DOHH2 (cell line): ENCODE measurements at regions not wholly inside any gene's neighbourhood (a gene's known extent, or its start where the extent isn't known, plus 50 kb on each side); places are given as distances from the start of the nearest gene placed in this dataset.

Experiments used
- H3F3A ChIP-seq: fragments of 200-600 bp; sonication (generic), shearing (Covaris generic); 2 replicates; pipeline ENCODE4 v1.6.0; 2016; ENCODE audit warnings: antibody characterized with exemption, mild to moderate bottlenecking; ENCODE audit not compliant: control insufficient read depth, insufficient read depth
- H3K27ac ChIP-seq: fragments of 200-600 bp; sonication (generic); 2 replicates; pipeline ENCODE4 v1.5.1; 2014; ENCODE audit warnings: low read depth, mild to moderate bottlenecking, low read length, moderate library complexity
- H3K27me3 ChIP-seq: fragments of 200-600 bp; sonication (generic); 2 replicates; pipeline ENCODE4 v1.6.1; 2014; ENCODE audit warnings: mild to moderate bottlenecking, low read length, mixed read lengths; ENCODE audit not compliant: control insufficient read depth
- H3K36me3 ChIP-seq: fragments of 200-600 bp; sonication (generic); 2 replicates; pipeline ENCODE4 v1.6.1; 2014; ENCODE audit warnings: mild to moderate bottlenecking, low read length, moderate library complexity, mixed read lengths; ENCODE audit not compliant: control insufficient read depth
- H3K4me1 ChIP-seq: fragments of 200-600 bp; sonication (generic); 2 replicates; pipeline ENCODE4 v1.6.1; 2014; ENCODE audit warnings: mild to moderate bottlenecking, low read length, mixed read lengths; ENCODE audit not compliant: control insufficient read depth
- H3K4me2 ChIP-seq: fragments of 200-600 bp; sonication (generic); 2 replicates; pipeline ENCODE4 v1.6.0; 2014; ENCODE audit warnings: mild to moderate bottlenecking, low read length, moderate library complexity
- H3K4me3 ChIP-seq: fragments of 200-600 bp; sonication (generic); 2 replicates; pipeline ENCODE4 v1.5.1; 2014; ENCODE audit warnings: mild to moderate bottlenecking, low read length, mixed read lengths
- H3K79me2 ChIP-seq: fragments of 200-600 bp; sonication (generic); 2 replicates; pipeline ENCODE4 v1.6.1; 2014; ENCODE audit warnings: mild to moderate bottlenecking, low read length, mixed read lengths; ENCODE audit not compliant: control insufficient read depth
- H3K9me2 ChIP-seq: fragments of 200-600 bp; sonication (generic); replicated peaks from 2 replicates; pipeline ENCODE4 v1.6.1; 2014; ENCODE audit warnings: mild to moderate bottlenecking, low read length, mixed read lengths; ENCODE audit not compliant: control insufficient read depth
- H3K9me3 ChIP-seq: fragments of 200-600 bp; sonication (generic); 2 replicates; pipeline ENCODE4 v1.6.1; 2014; ENCODE audit warnings: antibody characterized with exemption, low read length, mixed read lengths; ENCODE audit not compliant: control insufficient read depth, insufficient read depth
- H4K20me1 ChIP-seq: fragments of 200-600 bp; sonication (generic); 2 replicates; pipeline ENCODE4 v1.6.0; 2014; ENCODE audit warnings: low read depth, mild to moderate bottlenecking, antibody characterized with exemption, low read length, moderate library complexity; ENCODE audit not compliant: control insufficient read depth, insufficient read depth
- CTCF ChIP-seq: fragments of 200-600 bp; sonication (generic); IDR thresholded peaks from one replicate; pipeline ENCODE4 v1.5.1; 2014; ENCODE audit warnings: antibody characterized with exemption, mild to moderate bottlenecking, low read depth, low read length; ENCODE audit not compliant: poor library complexity, severe bottlenecking
- EZH2phosphoT487 ChIP-seq: fragments of 200-600 bp; sonication (generic); IDR thresholded peaks from 2 replicates; pipeline ENCODE4 v1.6.1; 2017; ENCODE audit warnings: borderline replicate concordance, mild to moderate bottlenecking, antibody characterized with exemption, low read length, moderate library complexity, mixed read lengths

DNA sequence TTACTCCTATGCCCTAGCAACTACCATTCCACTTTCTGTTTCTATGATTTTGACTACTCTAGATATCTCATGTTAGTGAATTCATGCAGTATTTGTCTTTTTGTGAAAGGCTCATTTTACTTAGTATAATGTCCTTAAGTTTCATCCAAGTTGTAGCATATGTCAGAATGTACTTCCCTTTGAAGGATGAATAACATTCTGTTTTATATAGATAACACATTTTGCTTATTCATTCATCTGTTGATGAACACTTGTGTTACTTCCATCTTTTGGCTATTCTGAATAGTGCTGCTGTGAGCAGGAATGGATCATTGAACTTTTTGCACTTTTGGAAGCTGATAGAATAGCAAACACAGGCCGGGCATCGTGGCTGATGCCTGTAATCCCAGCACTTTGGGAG is 140.2 kb upstream of the MYO10 start:
- no peak for TF ChIP-seq CTCF
- no peak for TF ChIP-seq EZH2phosphoT487
- no peak overlapping the region for H3K27ac ChIP-seq

DNA sequence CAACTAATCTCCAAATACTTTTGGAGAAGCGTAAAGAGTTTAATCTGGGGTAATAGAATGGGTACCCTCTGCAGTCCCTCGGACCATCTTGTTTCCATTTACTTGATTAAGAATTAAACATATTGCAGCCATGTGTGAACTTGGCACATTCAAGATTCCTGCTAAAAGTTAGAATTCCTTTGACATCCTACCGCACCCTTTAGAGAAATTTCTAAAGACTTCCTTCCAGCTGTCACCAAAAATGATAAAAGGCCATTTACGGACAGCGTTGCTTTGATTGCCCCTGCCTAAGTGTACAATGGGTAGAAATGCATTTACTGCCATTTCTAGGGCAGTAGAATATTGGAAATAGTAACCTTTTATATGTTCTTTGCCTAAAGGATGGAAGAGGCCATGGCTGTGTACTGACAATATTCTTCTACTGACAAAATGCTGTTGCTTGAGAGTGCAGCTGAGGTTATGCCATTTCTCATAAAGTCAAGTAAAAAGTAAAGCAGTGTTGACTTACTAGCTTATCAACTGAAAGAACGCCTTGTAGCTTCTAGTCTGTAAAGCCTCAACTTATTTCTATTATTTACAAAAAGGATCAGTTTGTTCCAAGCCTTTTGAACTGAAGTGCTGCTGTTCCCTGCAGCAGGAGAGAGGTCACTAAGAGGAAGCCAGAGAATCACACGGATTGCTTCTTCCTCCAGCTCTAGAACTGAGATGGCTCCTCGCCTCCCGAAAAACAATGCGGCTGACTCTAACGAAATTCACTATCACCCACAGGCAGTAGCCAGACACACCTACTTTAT is 139.8 kb upstream of the BASP1 start:
- Histone ChIP-seq H3K79me2 (no peaks in the 10 kb centered on the region), H3K4me2 (no peak overlapping the region), H3K4me3 (no peak overlapping the region), H3K36me3 (no peaks in the 10 kb centered on the region), H3K4me1 (no peaks in the 10 kb centered on the region), H3K27ac (no peak overlapping the region), H3K27me3 (no peaks in the 10 kb centered on the region), H4K20me1 (no peaks in the 10 kb centered on the region), H3F3A (no peaks in the 10 kb centered on the region), H3K9me3 (no peaks in the 10 kb centered on the region), H3K9me2 (no peaks in the 10 kb centered on the region)
- TF ChIP-seq EZH2phosphoT487 (no peak), CTCF (no peak)

More for the DNA sequence above, 140.2 kb upstream of the MYO10 start:
- H3K4me3 ChIP-seq = no peak overlapping the region
- H3K36me3 ChIP-seq = no peaks in the 10 kb centered on the region
- no peaks in the 10 kb centered on the region for H4K20me1 ChIP-seq
- no peaks in the 10 kb centered on the region for H3K4me1 ChIP-seq
- H3F3A ChIP-seq = no peaks in the 10 kb centered on the region
- H3K9me3 ChIP-seq = no peaks in the 10 kb centered on the region
- no peaks in the 10 kb centered on the region for H3K9me2 ChIP-seq
- no peak overlapping the region for H3K4me2 ChIP-seq
- no peaks in the 10 kb centered on the region for H3K79me2 ChIP-seq
- no peaks in the 10 kb centered on the region for H3K27me3 ChIP-seq

GRCh38 chr5:17079562-17079961 is 137.9 kb upstream of the BASP1 start:
- Histone ChIP-seq H3K9me3 (no peaks in the 10 kb centered on the region), H3K4me2 (no peak overlapping the region), H3K4me3 (no peak overlapping the region), H3F3A (no peaks in the 10 kb centered on the region), H3K27ac (no peak overlapping the region), H3K36me3 (no peaks in the 10 kb centered on the region), H3K27me3 (no peaks in the 10 kb centered on the region), H3K9me2 (no peaks in the 10 kb centered on the region), H3K79me2 (no peaks in the 10 kb centered on the region), H3K4me1 (no peaks in the 10 kb centered on the region), H4K20me1 (no peaks in the 10 kb centered on the region)
- TF ChIP-seq EZH2phosphoT487 = no peak
- TF ChIP-seq CTCF = no peak
